NB4 (cell line): ENCODE measurements at regions not wholly inside any gene's neighbourhood (a gene's known extent, or its start where the extent isn't known, plus 50 kb on each side); places are given as distances from the start of the nearest gene placed in this dataset.

Experiments
- CTCF ChIP-seq: IDR thresholded peaks from one replicate; pipeline ENCODE4 v1.5.1; 2012; ENCODE audit warnings: low read depth, low read length
- MAX ChIP-seq: IDR thresholded peaks from 2 replicates; pipeline ENCODE4 v1.6.1; 2011; ENCODE audit warnings: low read depth, low read length
- MYC ChIP-seq: IDR thresholded peaks from 2 replicates; pipeline ENCODE4 v1.6.1; 2011; ENCODE audit warnings: low read depth, low read length
- POLR2A ChIP-seq: IDR thresholded peaks from 2 replicates; pipeline ENCODE4 v1.6.1; 2011; ENCODE audit warnings: mild to moderate bottlenecking; ENCODE audit not compliant: insufficient read length; ENCODE audit errors: extremely low read depth

DNA sequence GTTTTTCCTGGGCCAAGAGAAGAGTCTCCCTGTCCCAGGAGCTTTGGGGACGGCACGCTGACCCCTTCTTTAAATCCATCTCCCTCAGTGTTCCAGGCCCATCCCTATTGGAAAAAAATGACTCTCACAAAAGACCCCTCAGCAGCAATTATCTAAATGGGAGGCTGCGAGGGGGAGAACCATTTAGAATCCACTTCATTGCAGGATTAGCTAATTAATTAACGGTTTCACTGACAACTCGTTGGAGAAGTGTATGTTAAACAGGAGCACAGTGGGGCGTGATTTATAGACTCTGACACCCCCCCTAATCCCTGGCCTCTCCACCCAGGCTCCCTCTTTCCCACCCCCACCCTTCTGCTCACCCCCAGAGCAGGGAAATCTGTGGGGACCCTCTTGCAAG lies 162.8 kb upstream of the LHX5 start:
- TF ChIP-seq MAX (no peak), CTCF (no peak), POLR2A (no peak), MYC (no peak)
